ENCODE measurements at regions not wholly inside any gene's neighbourhood (a gene's known extent, or its start where the extent isn't known, plus 50 kb on each side); places are given as distances from the start of the nearest gene placed in this dataset.

DNA sequence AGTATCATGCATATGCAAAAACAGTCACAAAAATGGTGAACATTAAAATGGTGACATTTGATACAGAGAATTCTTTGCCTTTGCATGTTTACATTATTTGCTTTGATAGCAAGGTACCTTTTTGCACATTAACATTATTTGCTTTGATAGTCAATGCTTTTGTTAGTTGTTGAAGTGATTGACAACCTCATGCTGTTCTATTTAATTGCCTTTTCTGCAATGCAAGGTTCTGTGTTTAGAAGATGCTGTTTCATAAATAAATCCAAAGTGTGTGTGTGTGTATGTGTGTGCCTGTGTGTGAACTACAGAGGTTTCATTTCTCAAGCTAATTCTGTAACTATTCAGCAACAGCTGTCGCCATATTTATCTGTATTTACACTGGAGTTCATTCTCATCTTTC lies 668.7 kb downstream of the NR2F1-AS1 start:
- H3K27me3 Mint-ChIP-seq, result peaks cover 2% of the 10 kb centered on the region
- DNase-seq (no peak), ATAC-seq (no peak)
- H3K4me1 Mint-ChIP-seq, result no peaks in the 10 kb centered on the region
- intact Hi-C loops (cut with DNase I, micrococcal nuclease), result no loop called here
- no peaks in the 10 kb centered on the region for H3K36me3 Mint-ChIP-seq (ENCODE audit: low read depth)
- ChIA-PET POLR2A (no interaction called here), CTCF (no interaction called here)
- H3K4me3 Mint-ChIP-seq, result no peak overlapping the region
- no peaks in the 10 kb centered on the region for H3K9me3 Mint-ChIP-seq (ENCODE audit: low read depth)
- no peak overlapping the region for H3K27ac Mint-ChIP-seq

DNA sequence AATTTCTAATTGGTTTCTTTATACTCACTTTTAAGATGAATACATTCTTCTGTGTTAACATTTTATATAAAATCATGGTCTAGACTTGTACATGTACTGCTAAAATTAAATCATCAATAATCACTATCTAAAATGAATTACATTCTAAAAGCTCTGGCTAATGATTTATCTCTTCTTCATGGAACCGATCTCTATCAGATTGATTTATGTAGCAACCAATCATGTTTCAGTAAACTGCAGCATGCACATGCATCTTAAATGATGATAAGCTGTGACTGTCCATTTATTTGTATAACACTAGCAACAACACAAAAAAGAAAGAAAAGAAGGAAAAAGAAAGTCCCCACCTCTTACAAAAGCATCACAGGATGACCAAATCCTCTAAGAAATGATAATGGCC lies 669.2 kb downstream of the NR2F1-AS1 start:
- H3K36me3 Mint-ChIP-seq (ENCODE audit: low read depth), result no peaks in the 10 kb centered on the region
- H3K9me3 Mint-ChIP-seq (ENCODE audit: low read depth), result no peaks in the 10 kb centered on the region

DNA sequence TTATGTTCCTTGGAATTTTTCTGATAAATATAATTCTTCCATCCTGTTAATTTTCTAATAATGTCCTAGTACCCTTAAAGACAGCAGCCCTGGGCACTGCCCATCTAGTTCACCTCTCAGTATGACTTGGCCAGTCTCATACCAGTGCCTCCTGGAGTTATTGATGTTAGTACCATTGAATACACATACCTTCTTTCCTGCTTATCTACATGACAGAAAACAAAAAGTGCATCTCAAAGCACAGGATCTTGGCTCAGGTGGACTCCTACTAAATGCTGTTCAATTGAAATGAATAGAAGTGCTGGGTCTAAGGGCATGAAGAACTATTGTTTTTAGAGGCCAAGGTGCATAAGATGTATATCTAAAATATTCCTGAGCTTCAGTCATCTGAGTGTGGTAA lies 669.7 kb downstream of the NR2F1-AS1 start:
- intact Hi-C loops (cut with DNase I, micrococcal nuclease), result no loop called here
- CTCF ChIA-PET, result no interaction called here
- no peak overlapping the region for H3K27ac Mint-ChIP-seq
- no peak for DNase-seq
- H3K9me3 Mint-ChIP-seq (ENCODE audit: low read depth), result no peaks in the 10 kb centered on the region
- ATAC-seq, result no peak
- peaks cover 2% of the 10 kb centered on the region for H3K27me3 Mint-ChIP-seq
- H3K36me3 Mint-ChIP-seq (ENCODE audit: low read depth), result no peaks in the 10 kb centered on the region
- no peak overlapping the region for H3K4me3 Mint-ChIP-seq
- POLR2A ChIA-PET, result no interaction called here
- no peaks in the 10 kb centered on the region for H3K4me1 Mint-ChIP-seq

More for the DNA sequence above, 669.2 kb downstream of the NR2F1-AS1 start:
- Mint-ChIP-seq H3K27me3 (peaks cover 2% of the 10 kb centered on the region), H3K4me1 (no peaks in the 10 kb centered on the region), H3K4me3 (no peak overlapping the region), H3K27ac (no peak overlapping the region)
- ChIA-PET CTCF (no interaction called here), POLR2A (no interaction called here)
- no peak for ATAC-seq
- no peak for DNase-seq
- intact Hi-C loops (cut with DNase I, micrococcal nuclease), result no loop called here

- Mint-ChIP-seq H3K27ac (no peak overlapping the region), H3K9me3 (ENCODE audit: low read depth) (no peaks in the 10 kb centered on the region), H3K4me1 (no peaks in the 10 kb centered on the region), H3K4me3 (no peak overlapping the region), H3K27me3 (peaks cover 2% of the 10 kb centered on the region), H3K36me3 (ENCODE audit: low read depth) (no peaks in the 10 kb centered on the region)
- intact Hi-C loops (cut with DNase I, micrococcal nuclease), result no loop called here
- ATAC-seq (no peak), DNase-seq (peak; percentile 9)
- ChIA-PET CTCF (interaction anchor here (0.8 kb wide), 2 partner anchors 235 to 418 kb away, joined by 3 to 4 read pairs; no protein-coding TSS in a partner anchor), POLR2A (interaction anchor here (0.6 kb wide), 1 partner anchor 27 kb away, joined by 3 read pairs; no protein-coding TSS in a partner anchor)
Measured at GRCh38 chr5:92909602-92909962, 671.4 kb downstream of the NR2F1-AS1 start.

- ChIA-PET POLR2A (no interaction called here), CTCF (interaction anchor here (0.7 to 0.8 kb wide), 3 partner anchors 235 to 1011 kb away, joined by 3 to 4 read pairs (median 3); no protein-coding TSS in a partner anchor)
- no peak for DNase-seq
- no peaks in the 10 kb centered on the region for H3K36me3 Mint-ChIP-seq (ENCODE audit: low read depth)
- peaks cover 2% of the 10 kb centered on the region for H3K27me3 Mint-ChIP-seq
- H3K4me3 Mint-ChIP-seq, result no peak overlapping the region
- H3K27ac Mint-ChIP-seq, result no peak overlapping the region
- no peaks in the 10 kb centered on the region for H3K9me3 Mint-ChIP-seq (ENCODE audit: low read depth)
- intact Hi-C loops (cut with DNase I, micrococcal nuclease), result no loop called here
- H3K4me1 Mint-ChIP-seq, result no peaks in the 10 kb centered on the region
- no peak for ATAC-seq
Measured at GRCh38 chr5:92908952-92909601, 671.9 kb downstream of the NR2F1-AS1 start.

- Mint-ChIP-seq H3K9me3 (ENCODE audit: low read depth) (no peaks in the 10 kb centered on the region), H3K27me3 (no peaks in the 10 kb centered on the region), H3K4me3 (no peak overlapping the region), H3K27ac (no peak overlapping the region), H3K36me3 (ENCODE audit: low read depth) (no peaks in the 10 kb centered on the region), H3K4me1 (no peaks in the 10 kb centered on the region)
- ATAC-seq (no peak), DNase-seq (no peak)
- intact Hi-C loops (cut with DNase I, micrococcal nuclease), result no loop called here
- ChIA-PET POLR2A (no interaction called here), CTCF (no interaction called here)
Measured at GRCh38 chr5:92907938-92908606, 672.9 kb downstream of the NR2F1-AS1 start.

GRCh38 chr5:92906798-92907376 lies 674.1 kb downstream of the NR2F1-AS1 start:
- Mint-ChIP-seq H3K9me3 (ENCODE audit: low read depth) (no peaks in the 10 kb centered on the region), H3K27ac (no peak overlapping the region), H3K36me3 (ENCODE audit: low read depth) (no peaks in the 10 kb centered on the region), H3K4me1 (no peaks in the 10 kb centered on the region), H3K27me3 (no peaks in the 10 kb centered on the region), H3K4me3 (no peak overlapping the region)
- ATAC-seq (no peak), DNase-seq (no peak)
- CTCF ChIA-PET, result no interaction called here
- POLR2A ChIA-PET, result no interaction called here
- intact Hi-C loops (cut with DNase I, micrococcal nuclease), result no loop called here

DNA sequence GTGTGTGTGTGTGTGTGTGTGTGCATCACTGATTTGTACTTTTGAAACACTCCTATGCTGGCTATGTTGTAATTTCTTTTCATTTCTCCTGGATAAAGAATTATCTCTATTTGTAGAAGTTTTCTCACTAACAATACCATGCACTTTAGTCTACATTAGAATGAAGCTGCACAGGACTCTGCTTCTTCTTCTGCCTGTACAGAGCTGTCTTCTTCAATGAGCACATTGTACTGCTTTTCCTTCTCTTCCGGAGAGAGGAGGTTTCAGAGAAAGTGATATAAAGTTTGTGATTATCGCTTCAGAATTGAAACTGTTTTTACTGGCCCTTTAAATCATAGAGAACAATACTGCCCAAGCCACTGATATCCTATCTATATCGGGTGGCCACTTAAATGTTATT lies 677.0 kb downstream of the NR2F1-AS1 start:
- no peak overlapping the region for H3K4me3 Mint-ChIP-seq
- no peak overlapping the region for H3K27ac Mint-ChIP-seq
- no peaks in the 10 kb centered on the region for H3K36me3 Mint-ChIP-seq (ENCODE audit: low read depth)
- intact Hi-C loops (cut with DNase I, micrococcal nuclease), result no loop called here
- ChIA-PET POLR2A (no interaction called here), CTCF (no interaction called here)
- no peak for ATAC-seq
- no peak for DNase-seq
- no peaks in the 10 kb centered on the region for H3K27me3 Mint-ChIP-seq
- no peaks in the 10 kb centered on the region for H3K9me3 Mint-ChIP-seq (ENCODE audit: low read depth)
- no peaks in the 10 kb centered on the region for H3K4me1 Mint-ChIP-seq

DNA sequence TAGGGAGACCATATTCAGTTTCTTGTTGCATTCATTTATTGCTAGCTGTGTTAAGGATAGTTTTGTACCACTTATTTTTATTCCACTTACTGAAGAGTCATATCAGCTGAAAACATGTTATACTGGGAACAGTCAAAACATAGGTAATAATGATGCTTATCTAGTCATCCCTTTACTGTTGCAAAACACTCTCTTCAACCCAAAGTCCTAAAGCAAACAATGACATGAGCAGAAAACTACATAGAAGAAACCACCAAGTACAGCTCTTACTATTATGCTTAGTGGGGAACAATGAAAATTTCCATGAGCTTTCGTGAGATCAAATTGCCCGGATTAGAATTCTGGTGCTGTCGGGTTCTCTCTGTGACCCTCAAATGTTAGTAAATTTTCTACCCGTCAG lies 681.4 kb downstream of the NR2F1-AS1 start:
- Mint-ChIP-seq H3K36me3 (ENCODE audit: low read depth) (no peaks in the 10 kb centered on the region), H3K27me3 (no peaks in the 10 kb centered on the region), H3K27ac (no peak overlapping the region), H3K4me3 (no peak overlapping the region), H3K9me3 (ENCODE audit: low read depth) (no peaks in the 10 kb centered on the region), H3K4me1 (no peaks in the 10 kb centered on the region)
- no peak for DNase-seq
- intact Hi-C loops (cut with DNase I, micrococcal nuclease), result no loop called here
- ChIA-PET CTCF (no interaction called here), POLR2A (no interaction called here)
- no peak for ATAC-seq

GRCh38 chr5:92896722-92897121 lies 684.3 kb downstream of the NR2F1-AS1 start:
- intact Hi-C loops (cut with DNase I, micrococcal nuclease), result no loop called here
- no peak overlapping the region for H3K27ac Mint-ChIP-seq
- POLR2A ChIA-PET, result no interaction called here

DNA sequence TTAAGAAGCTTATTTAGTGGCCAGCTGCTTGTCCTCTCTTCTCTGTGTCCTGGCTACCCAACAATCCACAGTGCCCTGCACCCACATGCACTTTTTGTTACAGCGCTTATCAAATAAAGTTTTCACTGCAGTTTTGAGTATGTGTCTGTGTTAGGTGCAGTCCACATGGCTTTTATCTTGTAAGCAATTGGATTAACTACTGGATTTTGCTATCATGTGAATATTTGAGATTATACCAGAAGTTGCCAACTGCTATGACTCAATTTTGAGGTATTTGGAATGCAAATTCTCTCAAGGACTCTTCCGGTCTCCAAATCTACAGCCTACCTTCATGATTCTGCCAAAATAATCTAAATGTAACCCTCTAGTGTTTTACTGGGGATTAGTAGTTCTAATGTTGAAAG lies 690.2 kb downstream of the NR2F1-AS1 start:
- POLR2A ChIA-PET, result no interaction called here
- H3K4me1 Mint-ChIP-seq, result no peaks in the 10 kb centered on the region
- no peak for ATAC-seq

More at GRCh38 chr5:92896722-92897121, 684.3 kb downstream of the NR2F1-AS1 start:
- DNase-seq (no peak), ATAC-seq (no peak)
- H3K9me3 Mint-ChIP-seq (ENCODE audit: low read depth), result no peaks in the 10 kb centered on the region
- no peaks in the 10 kb centered on the region for H3K4me1 Mint-ChIP-seq
- no peak overlapping the region for H3K4me3 Mint-ChIP-seq
- H3K27me3 Mint-ChIP-seq, result no peaks in the 10 kb centered on the region
- CTCF ChIA-PET, result no interaction called here
- no peaks in the 10 kb centered on the region for H3K36me3 Mint-ChIP-seq (ENCODE audit: low read depth)

GRCh38 chr5:92889140-92889539 lies 691.9 kb downstream of the NR2F1-AS1 start:
- Mint-ChIP-seq H3K9me3 (ENCODE audit: low read depth) (peaks cover 2% of the 10 kb centered on the region), H3K4me3 (no peak overlapping the region), H3K27me3 (no peaks in the 10 kb centered on the region), H3K27ac (no peak overlapping the region), H3K4me1 (no peaks in the 10 kb centered on the region), H3K36me3 (ENCODE audit: low read depth) (no peaks in the 10 kb centered on the region)
- ChIA-PET CTCF (no interaction called here), POLR2A (no interaction called here)
- DNase-seq (no peak), ATAC-seq (no peak)
- intact Hi-C loops (cut with DNase I, micrococcal nuclease), result no loop called here

More for the DNA sequence above, 690.2 kb downstream of the NR2F1-AS1 start:
- Mint-ChIP-seq H3K9me3 (ENCODE audit: low read depth) (peaks cover 2% of the 10 kb centered on the region), H3K27ac (no peak overlapping the region), H3K36me3 (ENCODE audit: low read depth) (no peaks in the 10 kb centered on the region), H3K27me3 (no peaks in the 10 kb centered on the region), H3K4me3 (no peak overlapping the region)
- DNase-seq, result no peak
- CTCF ChIA-PET, result interaction anchor here (0.6 to 0.8 kb wide), 2 partner anchors 9 to 859 kb away, joined by 3 read pairs; no protein-coding TSS in a partner anchor
- intact Hi-C loops (cut with DNase I, micrococcal nuclease), result no loop called here

Measured in activated CD4-positive, alpha-beta T cell treated with anti-CD3 and anti-CD28 coated beads for 36 hours (primary cell).